Fibroblast of skin of back (primary cell): ENCODE measurements at regions not wholly inside any gene's neighbourhood (a gene's known extent, or its start where the extent isn't known, plus 50 kb on each side); places are given as distances from the start of the nearest gene placed in this dataset.

Experiments
- DNase-seq: peaks from one replicate; pipeline ENCODE4 v3.0.0-alpha.2; 2013

- DNase-seq = no peak
Measured at GRCh38 chr11:110918351-110918750, 206.1 kb upstream of the ARHGAP20 start.

- DNase-seq = no peak
Measured at GRCh38 chr11:110912437-110912836, 200.2 kb upstream of the ARHGAP20 start.

GRCh38 chr11:110910384-110910783 is 198.1 kb upstream of the ARHGAP20 start:
- no peak for DNase-seq

- no peak for DNase-seq
Measured at GRCh38 chr11:110909336-110909735, 197.1 kb upstream of the ARHGAP20 start.

- DNase-seq = peak; percentile 60
Measured at GRCh38 chr11:110908401-110909105, 196.3 kb upstream of the ARHGAP20 start.

- DNase-seq = peak; percentile 88
Measured at GRCh38 chr11:110907629-110908028, 195.4 kb upstream of the ARHGAP20 start.

GRCh38 chr11:110903830-110904229 is 191.6 kb upstream of the ARHGAP20 start:
- DNase-seq = peak; percentile 65

GRCh38 chr11:110903378-110903777 is 191.1 kb upstream of the ARHGAP20 start:
- no peak for DNase-seq

- no peak for DNase-seq
Measured at GRCh38 chr11:110901441-110901840, 189.2 kb upstream of the ARHGAP20 start.

GRCh38 chr11:110900426-110900825 is 188.2 kb upstream of the ARHGAP20 start:
- no peak for DNase-seq

GRCh38 chr11:110897035-110897434 is 184.8 kb upstream of the ARHGAP20 start:
- peak; percentile 50 for DNase-seq

GRCh38 chr11:110896358-110896757 is 184.1 kb upstream of the ARHGAP20 start:
- peak; percentile 76 for DNase-seq

GRCh38 chr11:110894224-110894623 is 182.0 kb upstream of the ARHGAP20 start:
- DNase-seq = no peak

GRCh38 chr11:110892741-110893285 is 180.6 kb upstream of the ARHGAP20 start:
- DNase-seq = no peak

GRCh38 chr11:110891411-110891810 is 179.2 kb upstream of the ARHGAP20 start:
- DNase-seq = peak; percentile 50

GRCh38 chr11:110890995-110891394 is 178.8 kb upstream of the ARHGAP20 start:
- DNase-seq = no peak

- no peak for DNase-seq
Measured at GRCh38 chr11:110886288-110886970, 174.2 kb upstream of the ARHGAP20 start.

- DNase-seq = no peak
Measured at GRCh38 chr11:110883256-110883655, 171.0 kb upstream of the ARHGAP20 start.

- no peak for DNase-seq
Measured at GRCh38 chr11:110878513-110878912, 166.3 kb upstream of the ARHGAP20 start.

- no peak for DNase-seq
Measured at GRCh38 chr11:110874437-110875030, 162.3 kb upstream of the ARHGAP20 start.

GRCh38 chr11:110873975-110874374 is 161.7 kb upstream of the ARHGAP20 start:
- DNase-seq = no peak

GRCh38 chr11:110870816-110871522 is 158.7 kb upstream of the ARHGAP20 start:
- DNase-seq = no peak

GRCh38 chr11:110867951-110868350 is 155.7 kb upstream of the ARHGAP20 start:
- DNase-seq = no peak
